Common myeloid progenitor, CD34-positive (primary cell): ENCODE measurements at regions not wholly inside any gene's neighbourhood (a gene's known extent, or its start where the extent isn't known, plus 50 kb on each side); places are given as distances from the start of the nearest gene placed in this dataset.
A peak's percentile ranks its signal among the peaks of the same experiment; 100 is the strongest.

Source experiments
- CTCF ChIA-PET: fragments of 350-600 bp; sonication (Branson Sonifier 250); formaldehyde crosslinking; loops from one replicate; lab custom pipeline; 2021; ENCODE audit warnings: antibody characterized with exemption; lab: Charles Lee
- POLR2A ChIA-PET: fragments of 350-600 bp; sonication (Branson Sonifier 250); formaldehyde crosslinking; loops from one replicate; lab custom pipeline; 2021; ENCODE audit warnings: antibody characterized with exemption; lab: Charles Lee
- DNase-seq, 3 donors: peaks; one replicate each; pipeline versions ENCODE4 v3.0.0 to v3.0.0-alpha.2; 2013
- H3K27ac ChIP-seq, 2 experiments: 1 replicate in 1 of 2; 2 replicates in 1 of 2; pipeline ENCODE4 v1.7.0; 2013; ENCODE audit warnings: inconsistent platforms in 2 of 2, low read length in 2 of 2, mild to moderate bottlenecking in 2 of 2, low read depth in 1 of 2, moderate library complexity in 1 of 2; ENCODE audit not compliant: severe bottlenecking in 2 of 2, insufficient read depth in 1 of 2, poor library complexity in 1 of 2
- H3K27me3 ChIP-seq, 5 experiments: replicated peaks in 2 of 5; 1 replicate in 3 of 5; 2 replicates in 2 of 5; pipeline versions ENCODE4 v1.6.1 to v1.7.0; 2013; ENCODE audit warnings: low read length in 4 of 5, mild to moderate bottlenecking in 2 of 5, moderate library complexity in 2 of 5, inconsistent platforms in 1 of 5; ENCODE audit not compliant: insufficient read depth in 5 of 5, control insufficient read depth in 4 of 5
- H3K36me3 ChIP-seq, 4 experiments: 1 replicate in 2 of 4; 2 replicates in 2 of 4; pipeline versions ENCODE4 v1.6.1 to v1.7.0; 2013; ENCODE audit warnings: low read length in 3 of 4, control low read depth in 1 of 4, mild to moderate bottlenecking in 1 of 4; ENCODE audit not compliant: control insufficient read depth in 4 of 4, insufficient read depth in 4 of 4
- H3K4me1 ChIP-seq, 4 experiments: 1 replicate in 3 of 4; 2 replicates in 1 of 4; pipeline versions ENCODE4 v1.6.1 to v1.7.1; 2013; ENCODE audit warnings: low read length in 3 of 4, mild to moderate bottlenecking in 3 of 4, control low read depth in 1 of 4, inconsistent platforms in 1 of 4, moderate library complexity in 1 of 4; ENCODE audit not compliant: control insufficient read depth in 4 of 4, insufficient read depth in 4 of 4; ENCODE audit errors: control extremely low read depth in 1 of 4
- H3K4me3 ChIP-seq, 7 experiments: 1 replicate in 4 of 7; 2 replicates in 3 of 7; pipeline versions ENCODE4 v1.5.1 to v1.7.0; 2013; ENCODE audit warnings: mild to moderate bottlenecking in 7 of 7, low read length in 6 of 7, moderate library complexity in 6 of 7, inconsistent platforms in 2 of 7, low read depth in 2 of 7, control low read depth in 1 of 7; ENCODE audit not compliant: insufficient read depth in 4 of 7, control insufficient read depth in 1 of 7; ENCODE audit errors: extremely low read depth in 1 of 7
- H3K9me3 ChIP-seq, 5 experiments: 1 replicate in 4 of 5; 2 replicates in 1 of 5; pipeline versions ENCODE4 v1.6.1 to v1.7.1; 2013; ENCODE audit warnings: low read length in 4 of 5, mild to moderate bottlenecking in 2 of 5, inconsistent platforms in 1 of 5, low read depth in 1 of 5, moderate library complexity in 1 of 5; ENCODE audit not compliant: control insufficient read depth in 4 of 5, insufficient read depth in 2 of 5; ENCODE audit errors: control extremely low read depth in 1 of 5
- WGBS: methylation state at CpG from one replicate; pipeline ENCODE4 v1.1.5; 2013; ENCODE audit not compliant: insufficient coverage; 5-methylcytosine and 5-hydroxymethylcytosine counted together

- POLR2A ChIA-PET, result no interaction called here
- H3K27me3 ChIP-seq, result no peaks in the 10 kb centered on the region
- H3K4me3 ChIP-seq, result no peak overlapping the region
- H3K36me3 ChIP-seq, result no peaks in the 10 kb centered on the region
- H3K9me3 ChIP-seq, result no peaks in the 10 kb centered on the region
- no peaks in the 10 kb centered on the region for H3K4me1 ChIP-seq
- WGBS, result no CpG with 5 or more reads among the region's 1 CpG
- CTCF ChIA-PET, result no interaction called here
- H3K27ac ChIP-seq, result no peak overlapping the region
- peak in 2 of 3 donors; percentile 41 to 47 for DNase-seq
Measured at GRCh38 chr7:112556633-112557032, 75.8 kb downstream of the LSMEM1 start.

GRCh38 chr7:112566442-112567324 is 85.9 kb downstream of the LSMEM1 start:
- POLR2A ChIA-PET, result no interaction called here
- no peaks in the 10 kb centered on the region for H3K9me3 ChIP-seq
- H3K4me1 ChIP-seq, result no peaks in the 10 kb centered on the region
- no peak overlapping the region for H3K4me3 ChIP-seq
- H3K36me3 ChIP-seq, result no peaks in the 10 kb centered on the region
- H3K27ac ChIP-seq, result no peak overlapping the region
- DNase-seq, result no peak
- CTCF ChIA-PET, result interaction anchor here (1.0 kb wide), 1 partner anchor 855 kb away, joined by 3 read pairs; no protein-coding TSS in a partner anchor
- WGBS, result 91% methylated on average over 3 of the region's 8 CpGs
- H3K27me3 ChIP-seq, result peaks cover 0 to 2% (median 0%) of the 10 kb centered on the region in 5 experiments

GRCh38 chr7:112567388-112567787 is 86.6 kb downstream of the LSMEM1 start:
- ChIA-PET POLR2A (no interaction called here), CTCF (interaction anchor here (1.0 kb wide), 1 partner anchor 854 kb away, joined by 3 read pairs; no protein-coding TSS in a partner anchor)
- H3K27ac ChIP-seq, result no peak overlapping the region
- H3K9me3 ChIP-seq, result no peaks in the 10 kb centered on the region
- H3K27me3 ChIP-seq, result peaks cover 0 to 2% (median 0%) of the 10 kb centered on the region in 5 experiments
- H3K36me3 ChIP-seq, result no peaks in the 10 kb centered on the region
- H3K4me1 ChIP-seq, result no peaks in the 10 kb centered on the region
- H3K4me3 ChIP-seq, result no peak overlapping the region
- WGBS, result no CpG with 5 or more reads among the region's 2 CpGs
- no peak for DNase-seq

DNA sequence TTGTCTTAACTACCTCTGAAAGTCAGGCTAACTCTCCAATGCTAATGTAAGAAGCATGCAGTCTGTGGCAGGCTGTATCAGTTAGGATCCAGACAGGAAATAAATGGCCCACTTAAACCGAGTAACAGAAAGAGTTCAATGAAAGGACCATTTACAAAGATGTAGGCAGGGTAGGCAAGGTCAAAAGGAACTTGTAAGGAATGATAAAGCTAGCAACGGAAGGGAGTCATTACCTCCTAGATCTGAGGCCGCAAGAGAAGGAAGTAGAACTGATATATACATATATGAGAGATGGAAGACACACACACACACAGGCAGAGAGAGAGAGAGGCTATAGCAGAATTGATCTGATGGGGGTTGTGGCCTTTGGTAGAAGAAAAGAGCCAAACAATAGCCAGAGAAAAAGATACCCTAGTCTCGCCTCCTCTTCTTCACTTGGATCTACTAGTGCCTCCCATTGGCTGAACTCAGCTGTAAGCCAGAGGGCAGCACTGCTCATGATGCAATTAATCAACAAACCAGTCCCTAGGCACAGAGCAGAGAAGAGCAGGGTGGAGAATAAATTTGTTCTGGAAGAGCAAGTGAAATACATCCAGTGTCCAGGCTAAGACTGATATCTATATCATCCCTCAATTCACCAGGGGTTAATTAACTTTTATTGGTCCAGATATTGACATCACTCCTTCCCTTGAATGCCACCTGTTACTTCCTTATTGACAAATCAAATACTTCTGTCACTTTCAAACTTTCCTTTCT is 91.2 kb downstream of the LSMEM1 start:
- 87% methylated on average over 2 of the region's 4 CpGs for WGBS
- Histone ChIP-seq H3K9me3 (peaks cover 0 to 5% (median 0%) of the 10 kb centered on the region in 5 experiments), H3K27me3 (no peaks in the 10 kb centered on the region), H3K27ac (no peak overlapping the region), H3K4me3 (no peak overlapping the region), H3K36me3 (no peaks in the 10 kb centered on the region), H3K4me1 (no peaks in the 10 kb centered on the region)
- no peak for DNase-seq
- CTCF ChIA-PET, result interaction anchor here (1.0 kb wide), 1 partner anchor 22 kb away, joined by 3 read pairs; no protein-coding TSS in a partner anchor
- POLR2A ChIA-PET, result no interaction called here

GRCh38 chr7:112572669-112573301 is 92.0 kb downstream of the LSMEM1 start:
- POLR2A ChIA-PET, result no interaction called here
- no peak overlapping the region for H3K4me3 ChIP-seq

GRCh38 chr7:112573302-112574039 is 92.7 kb downstream of the LSMEM1 start:
- no peak overlapping the region for H3K27ac ChIP-seq

More at GRCh38 chr7:112572669-112573301, 92.0 kb downstream of the LSMEM1 start:
- Histone ChIP-seq H3K9me3 (peaks cover 0 to 5% (median 0%) of the 10 kb centered on the region in 5 experiments), H3K36me3 (no peaks in the 10 kb centered on the region), H3K27ac (no peak overlapping the region), H3K4me1 (no peaks in the 10 kb centered on the region), H3K27me3 (no peaks in the 10 kb centered on the region)
- CTCF ChIA-PET, result interaction anchor here (1.0 kb wide), 1 partner anchor 23 kb away, joined by 3 read pairs; no protein-coding TSS in a partner anchor
- DNase-seq, result no peak
- WGBS, result no CpG with 5 or more reads among the region's 1 CpG

More at GRCh38 chr7:112573302-112574039, 92.7 kb downstream of the LSMEM1 start:
- Histone ChIP-seq H3K4me1 (no peaks in the 10 kb centered on the region), H3K4me3 (no peak overlapping the region), H3K36me3 (no peaks in the 10 kb centered on the region), H3K27me3 (no peaks in the 10 kb centered on the region), H3K9me3 (peaks cover 0 to 5% (median 0%) of the 10 kb centered on the region in 5 experiments)
- ChIA-PET POLR2A (no interaction called here), CTCF (interaction anchor here (1.0 kb wide), 1 partner anchor 23 kb away, joined by 3 read pairs; no protein-coding TSS in a partner anchor)
- WGBS, result 87% methylated on average over 3 of the region's 6 CpGs
- peak in 2 of 3 donors; percentile 12 to 19 for DNase-seq
